Breast epithelium (tissue), 3 donors: ENCODE measurements at regions not wholly inside any gene's neighbourhood (a gene's known extent, or its start where the extent isn't known, plus 50 kb on each side); places are given as distances from the start of the nearest gene placed in this dataset.

ENCODE experiments used
- CTCF ChIP-seq, 3 donors: fragments of 450-650 bp; IDR thresholded peaks; one replicate each; pipeline ENCODE4 v1.5.1; 2016 to 2017; ENCODE audit warnings: antibody characterized with exemption in 3 of 3, mild to moderate bottlenecking in 3 of 3, moderate library complexity in 3 of 3
- POLR2A ChIP-seq: fragments of 450-650 bp; IDR thresholded peaks from one replicate; pipeline ENCODE4 v1.6.1; 2016; ENCODE audit warnings: antibody characterized with exemption, mild to moderate bottlenecking, moderate library complexity
- POLR2AphosphoS5 ChIP-seq, 3 donors: sonication (generic); formaldehyde crosslinking; IDR thresholded peaks; one replicate each; pipeline ENCODE4 v1.6.1; 2017; ENCODE audit warnings: antibody characterized with exemption in 3 of 3

DNA sequence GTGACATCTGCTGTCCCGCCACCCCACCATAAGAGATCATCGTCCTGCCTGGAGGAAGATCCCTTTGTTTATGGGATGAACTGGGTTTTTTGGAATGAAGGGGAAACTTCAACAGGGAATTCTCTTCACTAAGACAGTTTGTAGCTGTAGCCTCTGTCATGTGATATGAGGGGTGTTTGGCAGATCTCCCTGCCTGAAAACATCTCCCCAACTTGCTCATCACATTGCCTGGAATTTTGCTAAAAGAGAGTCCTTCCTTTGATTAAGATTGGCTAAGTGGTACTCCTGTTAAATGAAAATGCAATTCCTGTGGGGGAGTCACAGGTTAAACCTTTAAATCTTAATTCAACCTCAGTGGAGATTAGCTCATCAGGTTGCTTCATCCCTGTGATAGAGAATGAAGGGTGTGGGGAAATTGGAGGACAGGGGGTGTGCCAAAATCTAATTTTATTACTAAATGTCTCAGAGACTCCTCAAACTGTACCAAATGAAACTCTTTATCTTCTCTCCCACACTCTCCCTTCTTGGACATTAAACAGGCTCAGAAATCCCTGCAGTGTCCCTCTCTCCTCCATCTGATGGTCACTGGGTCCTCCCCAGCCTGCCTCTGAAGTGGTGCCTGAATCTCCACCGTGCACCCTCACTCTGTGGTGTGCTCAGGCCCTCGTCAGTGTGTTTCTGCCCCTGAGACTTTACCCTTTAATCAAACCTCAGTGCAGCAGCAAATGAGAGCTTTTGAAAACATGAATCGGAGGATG is 54.8 kb downstream of the IER5 start:
- TF ChIP-seq CTCF (IDR thresholded peaks at IDR 0.05): no peak
- TF ChIP-seq POLR2A: no peak
- TF ChIP-seq POLR2AphosphoS5 (IDR thresholded peaks at IDR 0.05): no peak
